AG09319 (cell line): ENCODE measurements at regions not wholly inside any gene's neighbourhood (a gene's known extent, or its start where the extent isn't known, plus 50 kb on each side); places are given as distances from the start of the nearest gene placed in this dataset.

Source experiments
- DNase-seq: peaks from one replicate; pipeline ENCODE4 v3.0.0-alpha.2; 2010; ENCODE audit warnings: low read depth; ENCODE audit errors: extremely low read depth
- CTCF ChIP-seq: IDR thresholded peaks from 2 replicates; pipeline ENCODE4 v1.5.1; 2011; ENCODE audit warnings: low read depth, mild to moderate bottlenecking, inconsistent platforms, low read length, moderate library complexity

DNA sequence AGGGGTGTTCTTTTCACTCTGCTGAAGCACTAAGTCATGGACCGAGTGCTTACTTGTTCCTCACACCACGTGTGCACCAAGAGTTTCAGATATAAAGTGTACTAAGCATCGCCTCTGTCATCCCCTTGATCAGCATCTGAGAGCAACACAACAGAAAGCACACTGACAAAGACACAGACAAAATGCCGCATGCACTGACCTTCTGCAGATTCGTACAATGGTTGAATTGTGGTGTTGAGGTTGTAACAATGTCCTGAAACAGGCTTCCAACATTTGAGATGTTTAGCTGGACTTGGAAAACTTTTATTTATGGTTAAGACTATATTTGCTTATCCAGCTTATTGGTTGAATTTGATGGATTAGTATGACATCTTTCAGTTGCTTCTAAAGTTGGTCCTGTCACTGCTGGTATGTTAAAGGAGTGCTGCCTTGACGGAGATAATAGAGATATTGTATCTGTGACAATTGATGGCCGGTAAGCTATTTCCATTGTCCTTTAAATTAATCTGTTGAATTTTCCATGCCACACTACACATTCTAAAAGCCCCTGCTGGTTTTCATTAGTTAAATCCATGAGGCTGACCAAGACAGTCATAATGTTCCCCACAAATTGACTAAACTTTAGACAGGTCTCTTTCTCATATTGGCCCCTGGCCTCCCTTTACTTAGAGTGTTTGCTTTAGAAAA is 99.9 kb downstream of the CBLN2 start:
- no peak for DNase-seq
- no peak for TF ChIP-seq CTCF

DNA sequence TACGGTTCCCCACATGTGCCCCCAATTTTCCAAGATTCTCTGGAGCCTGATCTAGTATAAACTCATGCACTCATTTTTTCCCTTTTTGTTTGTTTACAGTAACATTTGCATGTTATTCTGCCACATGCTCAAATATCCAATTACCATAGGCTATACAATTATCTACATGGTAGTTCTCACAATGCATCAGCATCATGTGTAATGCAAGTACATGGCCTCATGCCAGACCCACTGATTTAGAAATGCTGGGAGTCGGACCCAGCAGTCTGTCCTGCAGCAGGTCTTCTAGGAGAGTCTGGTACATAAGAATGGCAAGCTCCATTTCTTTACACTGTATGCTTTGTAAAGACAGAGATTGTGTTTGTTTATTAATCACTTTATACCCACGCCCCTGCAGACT is 107.7 kb downstream of the CBLN2 start:
- TF ChIP-seq CTCF, result no peak
- no peak for DNase-seq

DNA sequence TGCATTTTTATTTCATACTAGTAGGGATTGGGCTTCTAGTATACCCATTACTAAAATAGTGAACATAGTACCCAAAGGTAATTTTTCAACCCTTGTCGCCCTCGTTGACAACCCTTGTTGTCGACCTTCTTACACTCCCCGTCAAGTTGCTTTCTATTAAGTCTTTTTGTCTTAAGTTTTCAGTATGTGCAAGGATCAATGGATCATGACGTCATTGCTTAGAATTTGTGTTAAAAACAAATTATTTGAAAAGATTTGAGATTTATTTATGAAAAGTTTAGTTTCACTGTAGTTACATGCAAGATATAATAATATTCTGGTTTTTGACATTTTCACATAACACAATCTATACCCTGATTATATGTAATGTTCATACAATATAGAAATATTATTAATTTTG is 110.4 kb downstream of the CBLN2 start:
- DNase-seq, result no peak

GRCh38 chr18:72427721-72428120 is 116.4 kb downstream of the CBLN2 start:
- no peak for TF ChIP-seq CTCF
- DNase-seq, result no peak

More for the DNA sequence above, 110.4 kb downstream of the CBLN2 start:
- no peak for TF ChIP-seq CTCF

- no peak for TF ChIP-seq CTCF
- DNase-seq, result no peak
Observed at GRCh38 chr18:72419914-72420313, 124.2 kb downstream of the CBLN2 start.

DNA sequence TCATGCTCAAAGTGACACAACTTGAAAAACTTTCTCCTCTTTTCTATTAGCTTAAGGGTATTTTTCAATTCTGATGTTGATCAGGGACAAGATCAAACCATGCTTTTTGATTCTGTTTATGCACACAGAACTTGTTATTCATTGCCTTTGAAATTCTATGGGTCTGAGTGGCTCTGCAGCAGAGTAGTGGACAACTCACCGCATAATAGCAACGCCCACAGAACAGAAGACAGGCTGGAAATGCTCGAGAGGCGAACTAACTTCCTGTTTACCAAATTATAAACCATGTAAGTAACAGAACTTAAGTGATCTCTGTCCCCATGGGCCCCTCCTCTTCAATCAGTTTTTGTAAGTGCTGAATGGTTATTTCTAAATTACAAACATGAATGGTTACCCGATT is 131.2 kb downstream of the CBLN2 start:
- DNase-seq, result no peak
- no peak for TF ChIP-seq CTCF

DNA sequence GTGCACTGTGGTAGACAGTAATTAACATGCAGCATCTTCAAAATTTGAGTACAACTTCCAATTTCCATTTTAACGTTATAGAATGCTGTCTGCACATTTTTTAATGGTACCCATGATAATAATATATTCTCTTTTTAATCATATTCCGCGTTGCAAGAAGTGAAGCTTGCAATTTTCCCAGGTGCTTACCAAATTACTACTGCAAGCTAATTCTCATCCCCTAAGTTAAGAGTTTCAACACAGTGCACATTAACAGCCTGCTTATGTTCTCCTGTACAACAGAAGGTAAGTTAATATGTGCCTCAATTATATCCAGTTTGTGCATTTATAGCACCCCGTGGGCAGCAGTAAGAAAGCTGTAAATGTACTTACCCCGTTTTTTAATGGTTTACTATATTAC is 132.9 kb downstream of the CBLN2 start:
- DNase-seq, result no peak
- TF ChIP-seq CTCF, result no peak
